HK-2 (cell line): ENCODE measurements at regions not wholly inside any gene's neighbourhood (a gene's known extent, or its start where the extent isn't known, plus 50 kb on each side); places are given as distances from the start of the nearest gene placed in this dataset.

Experiments used
- DNase-seq: peaks from one replicate; pipeline ENCODE4 v3.0.0-alpha.2; 2018; ENCODE audit not compliant: unreplicated experiment

GRCh38 chr13:99892866-99893504, 78.6 kb downstream of the ZIC5 start:
- DNase-seq = no peak

- DNase-seq = no peak
Measured at GRCh38 chr13:99892196-99892613, 79.4 kb downstream of the ZIC5 start.

- no peak for DNase-seq
Measured at GRCh38 chr13:99886706-99887105, 84.9 kb downstream of the ZIC5 start.

GRCh38 chr13:99884913-99885312, 86.7 kb downstream of the ZIC5 start:
- DNase-seq = no peak

GRCh38 chr13:99883805-99884204, 87.8 kb downstream of the ZIC5 start:
- no peak for DNase-seq

- no peak for DNase-seq
Measured at GRCh38 chr13:99878921-99879610, 92.5 kb downstream of the ZIC5 start.

GRCh38 chr13:99876651-99877050, 94.9 kb downstream of the ZIC5 start:
- no peak for DNase-seq

GRCh38 chr13:99875391-99875790, 96.2 kb downstream of the ZIC5 start:
- no peak for DNase-seq

GRCh38 chr13:99873832-99874430, 97.6 kb downstream of the ZIC5 start:
- no peak for DNase-seq

GRCh38 chr13:99873141-99873540, 98.4 kb downstream of the ZIC5 start:
- DNase-seq = no peak

GRCh38 chr13:99871249-99871898, 100.2 kb downstream of the ZIC5 start:
- no peak for DNase-seq

- DNase-seq = no peak
Measured at GRCh38 chr13:99870541-99870940, 101.0 kb downstream of the ZIC5 start.

- DNase-seq = no peak
Measured at GRCh38 chr13:99869830-99870229, 101.7 kb downstream of the ZIC5 start.

- no peak for DNase-seq
Measured at GRCh38 chr13:99868767-99869166, 102.8 kb downstream of the ZIC5 start.

- no peak for DNase-seq
Measured at GRCh38 chr13:99867535-99868257, 103.9 kb downstream of the ZIC5 start.

- no peak for DNase-seq
Measured at GRCh38 chr13:99866781-99867180, 104.8 kb downstream of the ZIC5 start.

- no peak for DNase-seq
Measured at GRCh38 chr13:99865420-99865930, 106.1 kb downstream of the ZIC5 start.

GRCh38 chr13:99864627-99864990, 107.0 kb downstream of the ZIC5 start:
- DNase-seq = no peak

- no peak for DNase-seq
Measured at GRCh38 chr13:99863789-99864626, 107.6 kb downstream of the ZIC5 start.

GRCh38 chr13:99862244-99862643, 109.3 kb downstream of the ZIC5 start:
- DNase-seq = no peak

- DNase-seq = no peak
Measured at GRCh38 chr13:99861771-99862170, 109.8 kb downstream of the ZIC5 start.
